NCI-H82 treated with DMSO at 0.1 percent for 48 hours (cell line): ENCODE measurements at regions not wholly inside any gene's neighbourhood (a gene's known extent, or its start where the extent isn't known, plus 50 kb on each side); places are given as distances from the start of the nearest gene placed in this dataset.
"Not testable (repeated sequence)": the region's sequence is repeated elsewhere in the genome, so short reads cannot be mapped to it uniquely, and the experiment has no call there.

Experiments
- DNase-seq: peaks from one replicate; lab custom pipeline; 2025; ENCODE audit not compliant: unreplicated experiment; lab: John Stamatoyannopoulos, UW

DNA sequence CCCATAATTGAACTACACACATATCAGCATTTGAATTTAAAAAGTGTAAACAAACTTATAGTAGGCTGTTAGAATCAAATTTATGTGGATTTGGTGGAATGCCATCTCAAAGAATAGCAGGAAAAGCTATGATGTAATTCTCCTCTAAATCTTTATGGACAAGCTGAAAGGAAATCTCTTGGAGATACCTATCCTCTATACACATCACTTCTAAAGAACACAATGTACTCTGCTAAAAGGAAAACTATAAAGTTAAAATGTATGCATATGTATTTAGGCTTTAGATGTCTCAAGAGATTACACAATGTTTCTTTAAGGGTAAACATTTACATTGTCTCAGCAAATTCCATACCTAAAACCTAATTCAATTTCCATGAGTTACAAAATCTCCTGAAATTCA, 323.3 kb downstream of the CRPPA start:
- no peak for DNase-seq

DNA sequence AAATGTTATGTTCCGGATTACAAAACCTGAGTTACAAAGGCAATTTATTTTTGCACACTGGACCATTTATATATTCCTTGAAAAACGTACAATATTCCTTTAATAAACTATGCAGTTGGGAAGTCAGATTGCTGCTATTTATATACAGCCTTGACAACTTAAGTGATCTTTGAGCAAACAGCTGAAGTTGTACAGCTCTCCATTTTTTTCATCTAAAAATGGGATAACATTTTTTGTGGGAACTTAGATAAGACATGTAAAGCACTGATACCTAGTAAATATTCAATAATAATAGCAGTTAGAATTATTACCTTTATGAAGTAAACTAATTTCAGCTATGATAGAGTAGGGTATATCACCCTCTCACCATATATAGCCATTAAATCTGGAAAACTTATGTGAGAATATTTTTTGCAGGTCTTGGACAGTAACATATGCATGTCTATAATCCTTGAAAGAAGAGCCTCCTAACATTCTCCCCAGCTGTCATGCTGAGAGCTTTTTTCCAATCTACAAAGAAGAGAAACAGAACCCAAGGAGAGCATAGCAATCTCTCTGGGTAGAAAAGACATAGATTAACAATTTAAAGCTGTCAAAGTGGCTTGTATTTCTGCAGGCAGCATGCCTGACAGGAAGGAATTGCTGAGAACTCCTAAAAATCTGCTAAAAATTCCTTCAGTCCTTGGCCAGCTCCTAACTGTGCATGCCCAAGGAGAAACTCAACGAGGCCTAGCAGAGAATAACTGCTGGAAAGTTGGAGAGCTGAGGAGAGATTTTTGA, 326.0 kb downstream of the CRPPA start:
- no peak for DNase-seq

DNA sequence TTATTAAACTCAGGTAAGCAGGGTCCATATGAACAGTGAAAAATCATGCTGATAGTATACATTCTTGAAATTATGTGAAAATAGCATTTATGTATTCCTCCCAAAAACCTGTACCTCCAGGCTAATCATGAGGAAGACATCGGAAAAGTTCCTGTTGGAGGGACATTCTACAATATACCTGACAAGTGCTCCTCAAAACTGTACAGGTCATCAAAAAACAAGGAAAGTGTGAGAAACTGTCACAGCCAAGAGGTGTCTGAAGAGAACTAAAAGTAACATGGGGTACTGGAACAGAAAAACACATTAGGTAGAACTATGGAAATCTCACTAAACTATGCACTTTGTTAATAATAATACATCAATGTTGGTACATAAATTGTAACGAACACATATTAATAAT, 326.7 kb downstream of the CRPPA start:
- DNase-seq, result no peak

GRCh38 chr7:16092711-16093110, 328.6 kb downstream of the CRPPA start:
- DNase-seq, result no peak

DNA sequence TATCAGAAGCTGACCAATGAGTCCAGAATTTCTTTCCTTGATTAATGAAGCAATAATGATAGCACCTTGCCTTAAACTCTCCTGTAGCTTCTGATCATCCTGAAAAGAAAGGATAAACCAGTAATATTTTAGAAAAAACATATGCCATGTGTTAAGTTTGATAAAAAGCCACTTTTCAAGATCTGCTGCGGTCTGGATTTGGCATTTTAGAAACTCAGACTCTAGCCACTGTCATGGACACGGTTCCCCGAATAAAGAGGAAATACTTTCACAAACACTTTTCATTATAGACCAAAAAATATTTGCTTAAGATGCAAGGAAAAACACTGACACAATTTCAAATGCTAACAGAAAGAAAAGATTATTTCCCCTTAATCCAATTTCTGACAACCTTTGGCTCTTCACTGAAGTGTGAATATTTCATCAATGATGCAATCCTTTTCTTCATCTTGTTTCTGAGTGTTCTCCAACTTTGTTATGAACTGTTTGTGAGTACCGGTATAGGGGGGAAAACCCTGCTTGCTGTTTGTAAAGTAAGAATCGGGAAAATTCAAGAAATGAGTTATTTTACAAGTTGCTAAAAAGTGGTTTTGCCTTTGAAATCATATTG, 329.5 kb downstream of the CRPPA start:
- no peak for DNase-seq

GRCh38 chr7:16089801-16090200, 331.5 kb downstream of the CRPPA start:
- DNase-seq, result no peak

GRCh38 chr7:16089191-16089590, 332.1 kb downstream of the CRPPA start:
- DNase-seq, result no peak

DNA sequence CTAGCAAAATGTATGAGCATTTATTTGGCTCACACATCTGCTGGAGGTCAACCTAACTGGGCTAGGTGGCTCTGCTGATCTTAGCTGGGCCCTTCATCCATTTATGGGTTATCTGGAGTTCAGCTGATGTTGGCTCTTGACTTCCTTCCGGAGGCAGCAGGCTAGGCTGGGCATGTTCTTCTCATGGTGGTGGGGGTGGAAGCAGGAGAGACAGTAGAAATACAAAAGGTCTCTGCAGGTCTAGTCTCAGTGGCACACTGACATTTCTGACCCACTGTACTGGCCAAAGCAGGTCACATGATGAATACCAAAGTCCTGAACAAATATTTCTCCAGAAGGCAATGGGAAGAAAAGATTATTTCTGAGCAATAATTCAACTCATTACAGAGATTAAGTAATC, 334.6 kb downstream of the CRPPA start:
- no peak for DNase-seq

GRCh38 chr7:16085780-16086179, 335.6 kb downstream of the CRPPA start:
- DNase-seq, result not testable (repeated sequence)

GRCh38 chr7:16084875-16085274, 336.5 kb downstream of the CRPPA start:
- DNase-seq, result no peak

DNA sequence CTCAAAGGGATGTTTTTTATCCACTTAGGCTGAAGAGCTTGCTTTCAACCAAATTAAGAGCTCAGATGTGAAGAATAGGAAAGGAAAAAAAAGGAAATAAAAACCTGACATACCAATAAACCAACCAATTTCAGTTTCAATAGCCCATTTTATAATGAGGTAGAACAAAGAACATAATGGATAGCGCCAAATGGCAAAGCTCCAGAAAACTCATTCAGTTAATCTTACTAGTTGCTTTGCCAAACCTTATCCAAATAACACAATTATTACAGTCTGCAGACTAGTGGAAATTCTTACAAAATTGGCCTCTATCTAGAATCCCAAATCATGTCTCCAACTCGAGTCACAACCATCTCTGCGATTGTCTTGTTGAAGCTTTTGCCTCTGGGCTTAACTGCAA, 337.0 kb downstream of the CRPPA start:
- DNase-seq, result no peak

- DNase-seq, result no peak
These were observed 337.4 kb downstream of the CRPPA start for GRCh38 chr7:16083931-16084330.

DNA sequence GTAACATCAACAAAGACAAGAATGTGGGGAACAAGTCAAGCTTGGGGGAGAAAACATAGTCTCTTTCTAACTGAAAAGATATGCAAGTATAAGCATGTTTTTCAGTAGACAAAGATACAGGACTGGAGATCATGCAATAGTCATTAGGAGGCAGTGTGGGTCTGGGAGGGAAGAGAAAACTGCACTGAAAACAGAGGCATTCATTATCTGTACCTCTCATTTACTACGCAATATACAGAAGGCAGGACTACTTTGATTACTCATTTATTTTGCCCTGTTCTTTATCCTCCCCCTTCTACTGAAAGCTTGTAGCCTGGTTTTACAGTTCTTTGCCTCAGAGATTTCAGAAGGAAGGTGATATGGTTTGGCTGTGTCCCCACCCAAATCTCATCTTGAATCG, 341.2 kb downstream of the CRPPA start:
- DNase-seq, result no peak

- DNase-seq, result no peak
These were observed 341.6 kb downstream of the CRPPA start for GRCh38 chr7:16079723-16080122.

GRCh38 chr7:16078076-16078952, 343.0 kb downstream of the CRPPA start:
- DNase-seq, result peak; percentile 53

- peak; percentile 24 for DNase-seq
These were observed 350.0 kb downstream of the CRPPA start for GRCh38 chr7:16071246-16071857.

GRCh38 chr7:16070806-16071205, 350.5 kb downstream of the CRPPA start:
- no peak for DNase-seq

- DNase-seq, result no peak
These were observed 351.3 kb downstream of the CRPPA start for GRCh38 chr7:16069998-16070397.

GRCh38 chr7:16068183-16068582, 353.2 kb downstream of the CRPPA start:
- no peak for DNase-seq

DNA sequence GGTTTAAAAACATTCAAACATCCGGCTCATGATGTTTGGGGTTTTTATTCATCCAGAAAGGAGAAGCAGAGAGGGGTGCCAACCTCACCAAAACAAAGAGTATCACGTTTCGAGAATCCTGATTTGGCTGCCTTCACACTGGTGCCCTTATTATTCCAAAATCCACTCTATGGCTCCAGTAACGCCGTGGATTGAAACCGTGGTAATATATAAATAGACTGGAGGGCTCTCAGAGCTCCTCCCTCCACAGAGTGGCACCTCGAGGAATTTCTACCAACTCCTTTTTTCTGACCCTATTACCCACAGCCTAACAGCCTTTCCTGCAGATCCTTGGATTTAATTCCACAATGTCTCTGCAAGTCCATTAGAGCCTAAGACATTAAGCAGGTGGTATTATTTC, 353.6 kb downstream of the CRPPA start:
- DNase-seq, result peak; percentile 41

GRCh38 chr7:16066805-16067459, 354.4 kb downstream of the CRPPA start:
- no peak for DNase-seq
